HG02571 (cell line): ENCODE measurements at regions not wholly inside any gene's neighbourhood (a gene's known extent, or its start where the extent isn't known, plus 50 kb on each side); places are given as distances from the start of the nearest gene placed in this dataset.

Experiments
- ATAC-seq: cut with Tn5 transposase; IDR thresholded peaks from one replicate; pipeline ENCODE4 v1.9.1; 2021; ENCODE audit warnings: mild to moderate bottlenecking, moderate library complexity; ENCODE audit not compliant: unreplicated experiment

- ATAC-seq: no peak
Observed at GRCh38 chr10:33820531-33820930, 486.1 kb upstream of the NRP1 start.

- no peak for ATAC-seq
Observed at GRCh38 chr10:33819206-33819605, 484.7 kb upstream of the NRP1 start.

GRCh38 chr10:33818343-33818742, 483.9 kb upstream of the NRP1 start:
- ATAC-seq: no peak

- no peak for ATAC-seq
Observed at GRCh38 chr10:33817605-33818004, 483.1 kb upstream of the NRP1 start.

- ATAC-seq: no peak
Observed at GRCh38 chr10:33815776-33816175, 481.3 kb upstream of the NRP1 start.

GRCh38 chr10:33813871-33814270, 479.4 kb upstream of the NRP1 start:
- no peak for ATAC-seq

GRCh38 chr10:33813415-33813814, 478.9 kb upstream of the NRP1 start:
- no peak for ATAC-seq

GRCh38 chr10:33812586-33812985, 478.1 kb upstream of the NRP1 start:
- no peak for ATAC-seq

GRCh38 chr10:33810986-33811385, 476.5 kb upstream of the NRP1 start:
- no peak for ATAC-seq

- no peak for ATAC-seq
Observed at GRCh38 chr10:33809732-33810131, 475.3 kb upstream of the NRP1 start.

- no peak for ATAC-seq
Observed at GRCh38 chr10:33808475-33808874, 474.0 kb upstream of the NRP1 start.

- ATAC-seq: no peak
Observed at GRCh38 chr10:33807531-33808359, 473.3 kb upstream of the NRP1 start.

- no peak for ATAC-seq
Observed at GRCh38 chr10:33805831-33806230, 471.4 kb upstream of the NRP1 start.

GRCh38 chr10:33804584-33804983, 470.1 kb upstream of the NRP1 start:
- no peak for ATAC-seq

GRCh38 chr10:33803248-33803647, 468.8 kb upstream of the NRP1 start:
- no peak for ATAC-seq

- no peak for ATAC-seq
Observed at GRCh38 chr10:33802566-33802965, 468.1 kb upstream of the NRP1 start.

GRCh38 chr10:33801705-33802104, 467.2 kb upstream of the NRP1 start:
- no peak for ATAC-seq

- ATAC-seq: no peak
Observed at GRCh38 chr10:33800986-33801385, 466.5 kb upstream of the NRP1 start.

GRCh38 chr10:33800545-33800944, 466.1 kb upstream of the NRP1 start:
- ATAC-seq: no peak

- no peak for ATAC-seq
Observed at GRCh38 chr10:33799944-33800323, 465.5 kb upstream of the NRP1 start.

GRCh38 chr10:33799281-33799943, 464.9 kb upstream of the NRP1 start:
- no peak for ATAC-seq

GRCh38 chr10:33798754-33799153, 464.3 kb upstream of the NRP1 start:
- ATAC-seq: no peak
